NOMO-1 treated with dmso at 0.1 percent for 144 hours (cell line): ENCODE measurements at regions not wholly inside any gene's neighbourhood (a gene's known extent, or its start where the extent isn't known, plus 50 kb on each side); places are given as distances from the start of the nearest gene placed in this dataset.
A peak's percentile ranks its signal among the peaks of the same experiment; 100 is the strongest.

ENCODE experiments used
- DNase-seq: peaks from one replicate; lab custom pipeline; 2025; ENCODE audit not compliant: unreplicated experiment; lab: John Stamatoyannopoulos, UW

GRCh38 chr13:23980160-23980551, 82.9 kb upstream of the C1QTNF9B start:
- DNase-seq = peak; percentile 33

GRCh38 chr13:23983671-23984070, 86.4 kb upstream of the C1QTNF9B start:
- DNase-seq = no peak

- no peak for DNase-seq
These were observed 87.2 kb upstream of the C1QTNF9B start for GRCh38 chr13:23984546-23984945.

- no peak for DNase-seq
These were observed 87.8 kb upstream of the C1QTNF9B start for GRCh38 chr13:23985060-23985459.

- no peak for DNase-seq
These were observed 88.5 kb upstream of the C1QTNF9B start for GRCh38 chr13:23985839-23986238.

GRCh38 chr13:23986619-23987018, 89.3 kb upstream of the C1QTNF9B start:
- no peak for DNase-seq

- DNase-seq = no peak
These were observed 90.1 kb upstream of the C1QTNF9B start for GRCh38 chr13:23987331-23987894.

GRCh38 chr13:23988546-23989122, 91.3 kb upstream of the C1QTNF9B start:
- DNase-seq = no peak

GRCh38 chr13:23990455-23990854, 93.2 kb upstream of the C1QTNF9B start:
- DNase-seq = no peak

GRCh38 chr13:23991119-23991518, 93.8 kb upstream of the C1QTNF9B start:
- DNase-seq = no peak

GRCh38 chr13:23992781-23993679, 95.7 kb upstream of the C1QTNF9B start:
- no peak for DNase-seq

- DNase-seq = no peak
These were observed 96.3 kb upstream of the C1QTNF9B start for GRCh38 chr13:23993680-23993985.

- no peak for DNase-seq
These were observed 98.2 kb upstream of the C1QTNF9B start for GRCh38 chr13:23995283-23996073.

GRCh38 chr13:23996456-23996855, 99.2 kb upstream of the C1QTNF9B start:
- no peak for DNase-seq

GRCh38 chr13:23999424-23999823, 102.1 kb upstream of the C1QTNF9B start:
- DNase-seq = no peak

GRCh38 chr13:24002206-24002815, 105.0 kb upstream of the C1QTNF9B start:
- DNase-seq = no peak

GRCh38 chr13:24004142-24004899, 107.0 kb upstream of the C1QTNF9B start:
- no peak for DNase-seq

- no peak for DNase-seq
These were observed 107.7 kb upstream of the C1QTNF9B start for GRCh38 chr13:24004971-24005370.

GRCh38 chr13:24005755-24006281, 108.5 kb upstream of the C1QTNF9B start:
- DNase-seq = no peak
